Dendritic cell treated with granulocyte-macrophage colony-stimulating factor and Interleukin-4, amounts not matched to agents 40 ng/mL and 50 ng/mL, for 4 days (primary cell): ENCODE measurements at regions not wholly inside any gene's neighbourhood (a gene's known extent, or its start where the extent isn't known, plus 50 kb on each side); places are given as distances from the start of the nearest gene placed in this dataset.
"Not testable (repeated sequence)": the region's sequence is repeated elsewhere in the genome, so short reads cannot be mapped to it uniquely, and the experiment has no call there.

Experiments
- H3K27ac Mint-ChIP-seq: one replicate; pipeline ENCODE4 v1.8.0; 2022; ENCODE audit warnings: mild to moderate bottlenecking, mixed read lengths
- H3K27me3 Mint-ChIP-seq: one replicate; pipeline ENCODE4 v1.8.0; 2022; ENCODE audit warnings: mild to moderate bottlenecking, mixed read lengths
- H3K36me3 Mint-ChIP-seq: one replicate; pipeline ENCODE4 v1.8.0; 2022; ENCODE audit warnings: low read depth, mixed read lengths
- H3K4me1 Mint-ChIP-seq: one replicate; pipeline ENCODE4 v1.8.0; 2022; ENCODE audit warnings: low read depth, mixed read lengths
- H3K4me3 Mint-ChIP-seq: one replicate; pipeline ENCODE4 v1.8.0; 2022; ENCODE audit warnings: mild to moderate bottlenecking, moderate library complexity, mixed read lengths
- H3K9me3 Mint-ChIP-seq: one replicate; pipeline ENCODE4 v1.8.0; 2022; ENCODE audit warnings: mixed read lengths
- intact Hi-C: fragments of 100-400 bp; cut with micrococcal nuclease; formaldehyde crosslinking; loops from one replicate; pipeline ENCODE4 v1.15.0; 2022

DNA sequence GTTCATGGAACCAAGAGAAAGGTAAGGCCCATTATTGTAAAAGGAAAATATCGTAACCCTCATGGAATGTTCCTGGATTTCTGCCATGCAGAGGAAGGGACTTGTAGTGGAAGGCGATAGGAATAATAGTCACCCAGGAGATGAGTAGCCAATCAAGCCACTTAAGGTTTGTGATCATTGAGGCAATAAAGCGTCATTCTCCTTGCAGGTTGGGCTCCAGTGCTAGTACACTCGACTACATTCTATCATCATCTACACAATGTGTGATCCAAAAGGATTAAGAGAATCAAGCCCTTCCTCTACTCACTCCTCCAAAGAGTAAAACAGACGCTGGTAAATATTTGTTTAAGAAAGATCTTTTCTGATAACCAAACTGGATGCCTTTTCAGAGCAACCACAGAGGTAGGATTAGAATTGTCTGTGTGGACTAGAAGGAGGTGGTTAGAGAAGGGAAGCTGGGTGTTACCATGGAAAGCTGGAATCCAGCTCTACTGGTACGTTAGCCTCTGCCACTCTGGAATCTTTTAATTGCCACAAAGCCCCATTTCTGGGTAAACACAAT, 245.7 kb downstream of the IKZF2 start:
- Mint-ChIP-seq H3K4me3 (no peak overlapping the region), H3K27ac (no peak overlapping the region)
- intact Hi-C loops = no loop called here

DNA sequence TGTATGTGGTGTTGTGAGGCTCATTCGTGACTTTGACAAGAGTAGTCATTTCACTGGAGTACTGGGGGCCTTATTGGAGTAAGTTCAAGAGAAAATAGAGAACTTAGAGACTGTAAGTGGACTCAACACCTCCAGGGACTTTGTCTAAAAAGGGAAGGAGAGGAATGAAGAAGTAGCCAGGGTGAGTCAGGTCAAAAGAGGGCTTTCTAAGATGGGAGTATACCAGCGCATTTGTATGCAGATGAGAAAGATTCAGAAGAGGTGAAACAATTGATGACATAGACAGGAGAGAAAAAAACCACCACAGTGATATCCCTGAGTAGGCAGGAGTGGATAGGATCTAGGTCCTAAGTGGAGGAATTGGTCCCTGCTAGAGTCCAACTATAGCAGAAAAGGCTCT, 246.8 kb downstream of the IKZF2 start:
- Mint-ChIP-seq H3K4me1 (peaks cover 6% of the 10 kb centered on the region), H3K4me3 (no peak overlapping the region), H3K27me3 (no peaks in the 10 kb centered on the region), H3K9me3 (peaks cover 6% of the 10 kb centered on the region), H3K27ac (no peak overlapping the region), H3K36me3 (no peaks in the 10 kb centered on the region)
- intact Hi-C loops = no loop called here

More for the DNA sequence above, 245.7 kb downstream of the IKZF2 start:
- Mint-ChIP-seq H3K36me3 (no peaks in the 10 kb centered on the region), H3K27me3 (no peaks in the 10 kb centered on the region), H3K9me3 (peaks cover 6% of the 10 kb centered on the region), H3K4me1 (peaks cover 6% of the 10 kb centered on the region)

- H3K27ac Mint-ChIP-seq = no peak overlapping the region
- intact Hi-C loops = no loop called here
- H3K4me3 Mint-ChIP-seq = no peak overlapping the region
- H3K4me1 Mint-ChIP-seq = peaks cover 6% of the 10 kb centered on the region
- no peaks in the 10 kb centered on the region for H3K36me3 Mint-ChIP-seq
- H3K27me3 Mint-ChIP-seq = no peaks in the 10 kb centered on the region
- peaks cover 6% of the 10 kb centered on the region for H3K9me3 Mint-ChIP-seq
These were observed 248.0 kb downstream of the IKZF2 start for GRCh38 chr2:212903413-212903812.

GRCh38 chr2:212902421-212902820, 249.0 kb downstream of the IKZF2 start:
- H3K4me3 Mint-ChIP-seq = no peak overlapping the region
- H3K9me3 Mint-ChIP-seq = peaks cover 6% of the 10 kb centered on the region
- H3K4me1 Mint-ChIP-seq = peaks cover 6% of the 10 kb centered on the region
- no peaks in the 10 kb centered on the region for H3K27me3 Mint-ChIP-seq
- intact Hi-C loops = no loop called here
- no peak overlapping the region for H3K27ac Mint-ChIP-seq
- H3K36me3 Mint-ChIP-seq = no peaks in the 10 kb centered on the region

DNA sequence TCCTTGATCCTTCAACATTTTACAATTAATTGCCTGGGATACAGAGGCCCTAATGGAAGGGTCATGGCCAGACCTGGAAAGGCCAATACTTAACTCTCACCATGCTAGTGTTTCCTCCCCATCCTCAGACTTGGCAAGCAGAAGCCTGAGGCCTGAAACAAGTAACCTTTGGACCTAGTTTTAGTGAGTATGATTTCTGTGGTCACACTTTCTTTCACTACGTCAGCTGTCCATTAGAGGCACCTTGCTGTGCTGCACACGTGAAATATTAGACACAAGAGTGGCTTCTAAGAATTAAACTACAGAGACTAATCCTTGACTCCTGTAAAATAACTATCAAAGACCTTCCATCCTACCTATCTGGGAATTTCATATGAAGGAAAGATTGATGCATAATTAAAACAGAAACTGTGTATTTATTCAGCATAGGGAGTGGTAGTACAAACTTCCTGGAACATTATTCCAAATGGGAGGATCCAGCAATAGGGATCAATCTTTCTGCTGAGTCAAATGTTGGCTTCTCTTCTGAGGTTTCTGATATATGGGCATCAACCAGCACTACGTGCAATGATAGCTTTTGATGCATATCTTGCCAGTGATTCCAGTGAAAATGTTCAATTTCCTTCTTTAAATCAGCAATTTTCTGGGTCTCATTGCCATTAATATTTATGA, 249.7 kb downstream of the IKZF2 start:
- H3K4me1 Mint-ChIP-seq = peaks cover 6% of the 10 kb centered on the region
- intact Hi-C loops = no loop called here
- peaks cover 6% of the 10 kb centered on the region for H3K9me3 Mint-ChIP-seq
- no peaks in the 10 kb centered on the region for H3K36me3 Mint-ChIP-seq
- H3K4me3 Mint-ChIP-seq = no peak overlapping the region
- no peaks in the 10 kb centered on the region for H3K27me3 Mint-ChIP-seq
- H3K27ac Mint-ChIP-seq = no peak overlapping the region

- H3K9me3 Mint-ChIP-seq = peaks cover 6% of the 10 kb centered on the region
- no peak overlapping the region for H3K4me3 Mint-ChIP-seq
- H3K36me3 Mint-ChIP-seq = no peaks in the 10 kb centered on the region
- H3K27ac Mint-ChIP-seq = no peak overlapping the region
- intact Hi-C loops = no loop called here
- peaks cover 6% of the 10 kb centered on the region for H3K4me1 Mint-ChIP-seq
- no peaks in the 10 kb centered on the region for H3K27me3 Mint-ChIP-seq
These were observed 250.7 kb downstream of the IKZF2 start for GRCh38 chr2:212900715-212901114.

DNA sequence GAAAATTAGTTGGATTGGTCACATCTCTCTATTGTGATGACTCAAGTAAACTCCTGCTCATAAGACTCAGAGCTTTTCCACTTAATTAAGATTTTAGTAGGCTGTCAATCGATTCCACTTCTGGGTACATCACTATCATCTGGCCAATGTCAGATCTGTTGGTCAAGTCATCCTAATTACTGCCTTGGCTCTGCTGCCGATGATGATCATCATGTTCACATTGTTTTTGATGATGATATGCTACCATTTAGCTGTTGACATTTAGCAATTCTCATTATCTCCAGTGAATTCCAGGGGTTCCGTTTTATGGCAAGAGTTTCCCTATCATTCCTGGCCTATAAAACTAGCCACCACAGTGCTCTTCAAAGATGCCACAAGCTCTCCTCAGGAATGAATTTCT, 253.4 kb downstream of the IKZF2 start:
- Mint-ChIP-seq H3K9me3 (no peaks in the 10 kb centered on the region), H3K36me3 (no peaks in the 10 kb centered on the region), H3K4me1 (no peaks in the 10 kb centered on the region), H3K27ac (no peak overlapping the region), H3K27me3 (no peaks in the 10 kb centered on the region), H3K4me3 (no peak overlapping the region)
- intact Hi-C loops = no loop called here

DNA sequence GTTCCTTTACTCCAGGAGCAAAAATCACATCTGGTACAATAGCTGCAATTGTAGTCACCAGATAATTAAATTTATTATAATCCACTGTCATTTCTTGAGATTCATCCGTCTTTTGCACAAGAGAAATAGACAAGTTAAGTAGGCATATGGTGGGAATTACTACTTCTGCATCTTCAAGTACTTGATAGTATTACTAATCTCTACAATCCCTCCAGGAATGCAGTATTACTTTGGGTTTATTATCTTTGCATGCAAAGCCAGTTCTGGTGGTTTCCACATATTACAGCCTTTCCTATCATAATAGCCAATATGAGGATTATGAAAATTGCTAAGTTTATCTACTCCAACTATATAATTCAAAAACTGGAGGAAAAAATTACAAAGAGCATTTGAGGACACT, 254.1 kb downstream of the IKZF2 start:
- intact Hi-C loops = no loop called here
- Mint-ChIP-seq H3K36me3 (no peaks in the 10 kb centered on the region), H3K9me3 (no peaks in the 10 kb centered on the region), H3K4me3 (no peak overlapping the region), H3K27ac (no peak overlapping the region), H3K27me3 (no peaks in the 10 kb centered on the region), H3K4me1 (no peaks in the 10 kb centered on the region)

GRCh38 chr2:212894026-212894425, 257.4 kb downstream of the IKZF2 start:
- intact Hi-C loops = no loop called here
- H3K27me3 Mint-ChIP-seq = no peaks in the 10 kb centered on the region

DNA sequence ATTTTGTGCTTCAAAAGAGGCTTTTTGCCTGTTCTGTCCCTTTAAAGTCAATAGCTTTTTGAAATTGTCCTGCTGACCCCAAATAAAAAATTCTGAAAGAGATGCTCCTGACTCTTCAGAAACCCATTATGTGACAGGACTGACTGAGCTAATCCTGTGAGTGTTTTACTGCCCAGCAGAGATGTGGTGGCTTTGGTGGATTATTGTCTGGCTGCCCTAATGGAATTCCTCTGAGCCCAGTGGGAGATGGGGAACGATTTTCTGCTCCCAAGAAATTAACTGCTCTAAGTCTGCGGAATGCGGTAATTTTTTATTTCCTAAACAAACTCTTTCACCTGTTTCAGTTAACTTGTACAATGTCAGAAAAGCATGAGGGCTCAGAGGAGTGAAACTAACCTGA, 258.2 kb downstream of the IKZF2 start:
- H3K4me3 Mint-ChIP-seq = no peak overlapping the region
- no peak overlapping the region for H3K27ac Mint-ChIP-seq
- intact Hi-C loops = no loop called here
- no peaks in the 10 kb centered on the region for H3K27me3 Mint-ChIP-seq
- no peaks in the 10 kb centered on the region for H3K36me3 Mint-ChIP-seq
- no peaks in the 10 kb centered on the region for H3K9me3 Mint-ChIP-seq
- no peaks in the 10 kb centered on the region for H3K4me1 Mint-ChIP-seq

More at GRCh38 chr2:212894026-212894425, 257.4 kb downstream of the IKZF2 start:
- H3K4me3 Mint-ChIP-seq = no peak overlapping the region
- H3K36me3 Mint-ChIP-seq = no peaks in the 10 kb centered on the region
- H3K9me3 Mint-ChIP-seq = no peaks in the 10 kb centered on the region
- H3K27ac Mint-ChIP-seq = no peak overlapping the region
- no peaks in the 10 kb centered on the region for H3K4me1 Mint-ChIP-seq

GRCh38 chr2:212892193-212892592, 259.2 kb downstream of the IKZF2 start:
- H3K27ac Mint-ChIP-seq = no peak overlapping the region
- peaks cover 1% of the 10 kb centered on the region for H3K9me3 Mint-ChIP-seq
- no peak overlapping the region for H3K4me3 Mint-ChIP-seq
- no peaks in the 10 kb centered on the region for H3K27me3 Mint-ChIP-seq
- intact Hi-C loops = no loop called here
- H3K36me3 Mint-ChIP-seq = no peaks in the 10 kb centered on the region
- H3K4me1 Mint-ChIP-seq = no peaks in the 10 kb centered on the region

GRCh38 chr2:212891580-212891979, 259.8 kb downstream of the IKZF2 start:
- Mint-ChIP-seq H3K36me3 (no peaks in the 10 kb centered on the region), H3K9me3 (peaks cover 8% of the 10 kb centered on the region), H3K4me3 (no peak overlapping the region), H3K27me3 (no peaks in the 10 kb centered on the region), H3K4me1 (no peaks in the 10 kb centered on the region), H3K27ac (no peak overlapping the region)
- intact Hi-C loops = no loop called here

DNA sequence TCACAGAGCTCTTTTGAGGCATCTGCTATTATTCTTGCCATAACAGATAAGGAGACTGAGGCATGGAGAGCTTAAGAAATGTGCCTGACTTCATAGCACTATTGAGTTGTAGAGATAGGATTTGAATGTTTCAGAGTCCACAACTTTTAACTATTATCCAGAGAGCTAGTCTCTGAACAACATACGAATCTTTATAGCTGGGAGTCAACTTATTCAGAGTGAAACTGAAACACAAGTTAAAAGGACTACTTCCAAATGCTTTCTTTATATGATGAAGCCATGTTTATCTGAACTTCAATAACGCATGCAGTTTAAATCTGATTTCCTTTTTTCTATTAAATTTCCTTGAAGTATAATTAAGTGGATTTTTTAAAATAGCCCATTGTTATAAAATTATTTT, 268.8 kb downstream of the IKZF2 start:
- Mint-ChIP-seq H3K27me3 (no peaks in the 10 kb centered on the region), H3K27ac (no peak overlapping the region), H3K4me3 (no peak overlapping the region), H3K4me1 (no peaks in the 10 kb centered on the region), H3K36me3 (no peaks in the 10 kb centered on the region), H3K9me3 (peaks cover 57% of the 10 kb centered on the region)
- intact Hi-C loops = no loop called here

DNA sequence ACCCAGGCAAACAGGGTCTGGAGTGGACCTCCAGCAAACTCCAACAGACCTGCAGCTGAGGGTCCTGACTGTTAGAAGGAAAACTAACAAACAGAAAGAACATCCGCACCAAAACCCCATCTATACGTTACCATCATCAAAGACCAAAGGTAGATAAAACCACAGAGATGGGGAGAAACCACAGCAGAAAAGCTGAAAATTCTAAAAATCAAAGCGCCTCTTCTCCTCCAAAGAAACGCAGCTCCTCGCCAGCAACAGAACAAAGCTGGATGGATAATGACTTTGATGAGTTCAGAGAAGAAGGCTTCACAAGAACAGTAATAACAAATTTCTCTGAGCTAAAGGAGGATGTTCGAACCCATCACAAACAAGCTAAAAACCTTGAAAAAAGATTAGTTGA, 274.9 kb downstream of the IKZF2 start:
- H3K4me3 Mint-ChIP-seq, H3K36me3 Mint-ChIP-seq, intact Hi-C loops, H3K27ac Mint-ChIP-seq, H3K4me1 Mint-ChIP-seq, H3K27me3 Mint-ChIP-seq: not testable (repeated sequence)
- peaks cover 41% of the 10 kb centered on the region for H3K9me3 Mint-ChIP-seq

GRCh38 chr2:212875950-212876349, 275.5 kb downstream of the IKZF2 start:
- H3K4me3 Mint-ChIP-seq, intact Hi-C loops, H3K27ac Mint-ChIP-seq, H3K27me3 Mint-ChIP-seq, H3K36me3 Mint-ChIP-seq, H3K4me1 Mint-ChIP-seq: not testable (repeated sequence)
- H3K9me3 Mint-ChIP-seq = peaks cover 41% of the 10 kb centered on the region
